Vagina (tissue), 2 donors: ENCODE measurements at regions not wholly inside any gene's neighbourhood (a gene's known extent, or its start where the extent isn't known, plus 50 kb on each side); places are given as distances from the start of the nearest gene placed in this dataset.

Source experiments
- CTCF ChIP-seq, 3 experiments: fragments of 450-650 bp in 2 of 3; fragments of 200-600 bp in 1 of 3; sonication (generic) in 1 of 3; IDR thresholded peaks; one replicate each; pipeline ENCODE4 v1.5.1; 2017 to 2019; ENCODE audit warnings: antibody characterized with exemption in 3 of 3, mild to moderate bottlenecking in 2 of 3, moderate library complexity in 2 of 3
- POLR2A ChIP-seq, 2 donors: fragments of 450-650 bp; IDR thresholded peaks; one replicate each; pipeline ENCODE4 v1.6.1; 2017; ENCODE audit warnings: antibody characterized with exemption in 2 of 2, mild to moderate bottlenecking in 2 of 2, moderate library complexity in 2 of 2

DNA sequence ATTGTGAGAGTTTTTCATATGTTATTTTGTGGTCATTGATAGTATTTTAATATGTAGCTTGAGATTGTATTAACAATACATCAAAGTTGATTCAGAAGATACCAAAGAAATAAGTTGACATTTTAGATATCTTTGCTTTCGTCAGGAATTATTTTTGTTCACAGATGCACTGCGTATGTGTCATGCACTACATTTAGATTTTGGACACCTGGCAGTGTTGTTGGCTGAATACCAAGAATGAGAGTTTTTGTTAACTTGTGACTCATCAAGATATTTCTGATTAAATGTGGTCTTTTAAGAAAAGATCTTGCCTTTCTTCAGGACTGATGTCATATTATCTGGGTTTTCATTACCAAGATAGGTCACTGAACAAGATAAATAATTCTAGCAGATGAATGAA, 633.4 kb downstream of the CENPC start:
- no peak for TF ChIP-seq CTCF (IDR thresholded peaks at IDR 0.05)
- TF ChIP-seq POLR2A (IDR thresholded peaks at IDR 0.05) = no peak
